CD4-positive, alpha-beta T cell treated with Interleukin-4 for 1 hour (primary cell): ENCODE measurements at regions not wholly inside any gene's neighbourhood (a gene's known extent, or its start where the extent isn't known, plus 50 kb on each side); places are given as distances from the start of the nearest gene placed in this dataset.

Source experiments
- DNase-seq, 2 donors: peaks; one replicate each; pipeline ENCODE4 v3.0.0-alpha.2; 2020 to 2022

DNA sequence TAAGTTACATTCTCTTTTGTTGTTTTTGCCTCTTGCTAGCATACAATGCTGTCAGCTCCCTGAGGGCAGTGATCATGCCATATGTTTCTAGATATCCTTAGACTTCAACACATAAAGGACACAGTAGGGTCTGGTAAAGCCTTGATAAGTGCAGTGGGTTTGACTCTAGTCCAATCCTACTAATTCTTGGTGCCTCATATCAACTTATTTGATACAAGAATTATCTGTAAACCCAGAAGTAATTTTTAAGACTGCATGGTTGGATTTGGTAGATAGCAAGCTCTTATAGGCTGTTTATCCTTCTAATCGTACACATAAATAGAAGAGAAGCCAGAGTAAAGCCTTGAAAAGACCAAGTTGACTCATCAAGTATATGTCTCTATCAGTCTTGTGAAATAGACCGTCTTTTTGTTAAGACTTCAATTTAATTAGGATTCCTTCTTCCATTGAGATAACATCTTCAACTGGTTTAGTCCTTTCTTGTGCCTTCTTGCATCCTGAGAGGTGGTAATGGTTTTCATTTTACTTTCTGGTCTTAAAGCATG, 265.6 kb upstream of the CDIN1 start:
- DNase-seq, result no peak

DNA sequence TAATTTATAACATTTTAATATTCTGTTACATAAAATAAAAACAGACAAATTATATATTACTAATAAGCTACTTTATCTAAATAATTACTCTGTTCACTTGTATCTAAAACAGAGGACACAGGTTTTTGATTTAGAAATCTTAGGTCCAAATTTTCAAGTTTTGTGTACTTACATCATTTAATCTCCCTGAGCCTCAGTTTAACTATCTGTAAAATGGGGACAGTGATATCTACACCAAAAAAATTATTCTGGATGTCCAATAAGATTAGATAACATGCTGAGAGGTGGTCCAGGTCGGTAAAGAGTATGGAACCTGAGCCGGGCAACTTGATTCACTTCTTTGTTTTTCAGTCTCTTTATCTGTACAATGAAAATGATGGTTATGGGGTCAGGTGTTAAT, 263.8 kb upstream of the CDIN1 start:
- no peak for DNase-seq

DNA sequence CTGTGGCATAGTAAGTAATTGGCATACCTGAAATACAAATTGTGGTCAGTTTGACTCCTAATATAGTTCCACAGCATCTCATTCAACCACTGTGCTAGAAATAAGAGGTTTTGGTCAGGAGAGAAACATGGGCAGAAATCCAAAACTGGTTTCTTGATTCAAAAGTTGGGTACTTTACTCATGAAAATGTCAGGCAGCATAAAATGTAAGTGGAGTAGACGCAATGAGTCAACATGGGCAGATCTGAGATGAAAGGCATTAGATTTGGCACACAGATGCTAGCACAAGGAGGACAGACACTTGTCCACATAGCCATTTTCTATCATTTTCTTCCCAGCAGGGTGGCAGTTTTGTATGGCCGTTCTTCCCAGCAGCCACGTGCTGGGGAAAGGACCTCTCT, 255.8 kb upstream of the CDIN1 start:
- no peak for DNase-seq

DNA sequence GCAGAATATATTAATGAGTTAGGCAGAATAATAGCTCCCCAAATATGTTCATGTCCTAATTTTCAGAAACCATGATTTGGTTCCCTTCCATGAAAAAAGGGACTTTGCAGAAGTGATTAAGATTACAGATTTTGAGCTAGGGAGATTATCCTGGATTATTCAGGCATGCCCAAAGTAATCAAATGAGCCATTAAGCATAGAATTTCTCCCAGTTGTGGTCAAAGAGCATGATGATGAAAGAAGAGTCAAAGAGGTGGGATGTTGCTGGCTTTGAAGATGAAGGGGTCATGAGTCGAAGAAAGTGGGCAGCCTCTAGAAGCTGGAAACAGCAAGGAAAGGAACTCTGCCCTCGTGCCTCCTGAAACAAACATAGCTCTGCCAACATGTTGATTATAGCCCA, 254.2 kb upstream of the CDIN1 start:
- DNase-seq, result no peak

DNA sequence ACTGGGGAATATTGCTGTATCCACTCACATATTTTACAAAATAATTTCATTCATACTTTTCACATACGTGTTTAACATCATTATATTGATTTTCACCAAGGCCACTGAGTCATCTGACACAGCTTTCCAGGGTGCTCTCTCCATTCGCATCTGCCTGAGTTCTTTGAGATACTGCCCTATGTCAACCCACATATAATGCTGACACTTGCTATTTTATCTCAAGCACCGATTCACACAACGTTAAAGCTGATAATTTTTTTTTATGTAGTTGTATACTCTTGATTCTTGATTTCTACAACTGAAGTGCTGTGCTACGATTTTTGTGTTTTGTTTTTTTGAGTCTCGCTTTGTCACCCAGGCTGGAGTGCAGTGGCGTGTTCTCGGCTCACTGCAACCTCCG, 249.8 kb upstream of the CDIN1 start:
- no peak for DNase-seq

DNA sequence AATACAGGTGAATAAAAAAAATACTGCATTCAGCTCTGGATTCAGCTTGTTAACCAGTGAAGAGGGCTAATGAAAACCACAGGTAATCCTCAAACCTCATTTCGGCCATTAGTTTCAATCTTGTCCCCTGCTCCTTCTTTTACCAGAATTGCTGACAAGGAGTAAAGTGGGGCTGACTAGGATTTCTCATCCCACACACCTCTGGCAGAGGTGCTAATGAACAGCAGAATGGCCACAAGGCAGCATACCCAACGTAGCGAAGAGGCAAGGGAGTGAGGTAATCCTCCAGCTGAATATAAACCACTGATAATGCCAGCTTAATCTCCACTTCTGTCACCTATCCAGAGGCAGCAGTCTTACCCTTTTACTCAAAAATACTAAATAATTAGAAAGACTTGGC, 248.8 kb upstream of the CDIN1 start:
- DNase-seq, result no peak

DNA sequence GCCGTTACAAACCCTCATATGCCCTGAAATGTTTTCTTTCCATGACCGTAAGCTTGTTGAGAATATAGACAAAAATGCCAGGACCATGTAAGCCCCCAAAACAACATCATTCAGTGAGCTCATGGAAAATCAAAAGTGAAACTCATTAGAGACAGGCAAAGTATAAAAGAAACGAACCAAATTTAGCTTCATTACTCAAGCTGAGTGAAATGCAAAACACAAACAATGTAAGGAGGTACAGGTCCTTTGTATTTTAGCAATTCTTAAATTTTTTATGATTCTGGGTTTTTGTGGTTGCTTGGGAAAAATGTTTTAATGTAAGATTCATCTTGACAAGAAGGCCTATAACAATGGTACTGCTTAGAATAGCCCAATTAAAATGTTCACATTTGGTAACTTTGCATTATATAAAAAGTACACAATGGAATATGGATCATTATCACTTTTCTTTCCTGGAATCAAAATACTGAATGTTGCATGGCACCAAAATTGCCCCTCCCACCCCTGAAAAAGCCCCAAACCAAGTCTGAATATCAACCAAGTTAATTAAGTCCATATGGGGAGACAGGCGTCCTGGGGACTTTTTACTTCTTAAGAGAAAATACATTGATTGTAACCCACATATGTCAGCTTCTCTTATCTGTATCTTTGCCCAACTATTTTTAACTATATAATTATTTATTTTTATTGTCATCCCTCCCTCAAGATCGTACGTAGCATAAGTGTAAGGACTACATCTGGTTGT, 247.7 kb upstream of the CDIN1 start:
- DNase-seq, result no peak

DNA sequence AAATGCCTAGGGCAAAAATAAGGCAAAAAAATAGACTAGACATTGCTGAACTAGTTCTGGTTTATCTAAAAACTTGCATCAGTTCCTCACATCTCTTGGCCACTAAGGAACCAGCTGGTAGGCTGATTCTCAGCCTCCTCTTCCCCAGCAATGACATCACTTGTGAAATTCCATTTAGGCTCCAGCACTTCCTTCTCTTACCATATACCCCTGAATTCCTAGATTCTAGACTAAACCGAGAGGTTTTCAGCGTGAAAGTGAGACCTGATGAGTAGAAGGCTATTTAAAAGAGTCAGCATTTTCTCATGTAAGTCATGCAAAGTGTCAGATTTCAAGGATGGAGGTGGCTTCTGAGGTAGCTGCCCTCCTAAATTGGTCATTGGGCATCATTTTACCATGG, 247.1 kb upstream of the CDIN1 start:
- no peak for DNase-seq

DNA sequence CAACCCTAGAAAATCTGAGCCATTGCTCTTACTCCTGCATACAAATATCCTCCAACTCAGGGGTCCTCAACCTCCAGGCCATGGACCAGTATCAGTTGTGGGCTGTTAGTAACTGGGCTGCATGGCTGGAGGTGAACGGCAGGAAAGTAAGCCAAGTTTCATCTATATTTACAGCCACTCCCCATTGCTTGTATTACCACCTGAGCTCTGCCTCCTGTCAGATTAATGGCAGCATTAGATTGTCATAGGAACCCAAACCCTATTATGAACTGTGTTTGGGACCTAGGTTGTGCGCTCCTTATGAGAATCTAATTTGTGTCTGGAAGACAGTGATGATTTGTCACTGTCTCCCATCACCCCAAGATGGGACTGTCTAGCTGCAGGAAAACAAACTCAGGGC, 246.5 kb upstream of the CDIN1 start:
- DNase-seq, result no peak

DNA sequence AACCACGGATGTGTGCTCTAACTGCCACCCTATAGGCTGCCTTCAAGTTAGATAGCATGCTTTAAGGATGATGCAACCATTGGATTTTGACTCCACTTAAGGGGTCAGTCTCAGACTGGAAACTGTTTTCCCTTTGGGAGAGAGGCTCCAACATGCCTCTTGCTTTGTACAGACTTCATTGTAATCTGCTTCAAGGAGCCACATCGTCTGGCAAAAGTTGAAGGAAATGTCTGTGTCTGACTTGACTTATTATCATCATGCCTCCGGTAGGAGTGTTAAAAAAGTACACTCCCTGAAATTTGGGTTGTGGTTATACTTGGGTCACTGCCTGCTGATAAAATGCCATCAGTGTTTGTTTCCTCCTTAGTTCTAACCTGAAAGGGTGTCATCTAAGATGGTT, 245.4 kb upstream of the CDIN1 start:
- DNase-seq, result no peak

DNA sequence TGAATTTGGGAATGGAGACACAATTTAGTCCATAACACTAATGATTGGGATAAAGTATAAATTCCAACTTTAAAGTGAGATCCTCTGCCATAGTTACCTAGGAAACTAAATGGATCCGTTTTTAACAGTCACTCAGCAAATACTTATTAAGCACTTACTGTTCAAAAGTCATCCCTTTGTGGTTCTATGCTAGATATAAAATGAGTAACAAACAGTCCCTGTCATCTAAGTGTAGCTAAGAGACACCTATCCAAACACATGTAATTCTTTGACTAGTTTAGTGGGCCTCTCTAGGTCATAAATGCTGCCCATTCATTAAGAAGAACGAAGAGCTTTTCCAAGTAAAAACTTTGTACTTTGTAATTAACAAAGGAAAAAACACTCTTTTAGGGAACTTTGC, 244.2 kb upstream of the CDIN1 start:
- no peak for DNase-seq

DNA sequence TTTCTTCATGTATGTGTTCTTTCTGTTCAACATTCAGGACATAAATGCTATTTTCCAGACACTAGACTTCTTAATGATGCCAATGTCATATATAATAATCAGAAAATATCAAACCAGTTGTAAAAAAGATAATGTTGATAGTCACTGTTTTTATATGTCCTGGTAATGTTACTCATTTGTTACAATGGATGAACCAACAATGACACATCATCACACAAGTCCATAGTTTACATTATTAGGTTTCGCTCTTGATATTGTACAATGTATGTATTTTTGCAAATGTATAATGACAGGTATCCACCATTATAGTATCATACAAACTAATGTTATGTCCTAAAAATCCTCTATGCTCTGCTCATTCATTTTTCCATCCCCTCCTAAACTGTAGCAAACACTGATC, 243.8 kb upstream of the CDIN1 start:
- DNase-seq, result no peak

DNA sequence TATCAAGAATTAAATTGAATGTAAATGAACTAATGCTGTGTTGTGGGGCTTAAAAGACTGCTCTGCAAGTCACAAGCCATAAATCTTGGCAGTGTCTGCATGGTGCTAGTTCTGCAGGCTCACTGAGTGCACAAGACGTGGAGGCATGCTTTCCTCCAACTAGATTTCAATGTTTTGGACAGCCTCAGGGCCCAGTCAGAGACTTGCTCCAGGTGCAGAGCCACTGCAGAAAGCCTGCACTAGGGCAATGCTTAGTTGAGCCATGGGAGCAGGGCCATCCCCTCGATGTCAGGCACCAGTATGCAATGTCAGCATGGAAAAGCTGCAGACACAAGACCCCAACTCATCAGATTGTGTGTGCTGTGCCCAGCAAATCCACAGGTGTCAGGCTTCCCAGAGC, 234.5 kb upstream of the CDIN1 start:
- no peak for DNase-seq

DNA sequence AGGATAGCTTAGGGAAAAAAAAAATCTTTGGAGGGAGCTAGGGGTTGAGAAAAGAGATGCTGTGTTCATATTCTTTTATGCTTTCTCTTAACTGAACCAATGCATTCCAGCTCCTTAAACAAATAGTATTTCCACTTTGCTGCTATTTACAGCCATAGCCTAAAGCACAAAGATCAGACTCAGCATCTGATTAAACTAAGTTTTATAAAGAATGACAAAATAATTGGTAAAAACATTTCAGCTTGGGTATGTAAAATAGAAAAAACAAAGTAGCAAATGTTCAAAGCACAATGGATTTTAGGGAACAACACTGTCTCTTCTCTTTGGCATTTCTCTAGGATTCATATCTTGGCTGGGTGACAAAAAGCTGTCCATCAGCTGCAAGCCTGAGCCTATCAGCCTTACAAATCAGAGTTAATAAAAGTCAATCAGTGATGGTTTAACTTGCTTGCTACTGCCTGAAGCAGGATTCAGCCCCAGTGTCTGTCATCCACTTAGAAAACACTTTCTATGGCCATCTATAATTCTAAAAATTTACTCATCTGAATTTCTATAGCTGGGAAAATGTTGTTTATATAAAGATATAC, 232.1 kb upstream of the CDIN1 start:
- DNase-seq, result no peak

DNA sequence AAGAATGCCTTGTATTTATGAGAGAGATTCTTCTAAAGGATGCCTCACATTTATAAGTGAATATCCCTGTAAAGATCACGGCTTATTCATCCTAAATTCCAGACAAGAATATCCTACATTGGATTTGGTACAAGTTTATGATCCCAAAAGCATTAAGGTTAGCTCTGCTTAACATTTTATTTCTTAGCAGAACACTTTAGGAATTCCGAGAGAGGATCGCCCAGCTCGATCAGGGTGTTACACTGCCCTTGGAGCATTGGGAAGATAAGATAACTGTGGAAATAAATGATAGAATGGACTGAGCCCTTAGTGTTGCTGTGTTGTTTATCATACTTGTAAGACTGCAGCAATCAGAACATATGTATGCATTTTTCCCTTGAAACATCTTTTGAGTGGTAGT, 223.0 kb upstream of the CDIN1 start:
- no peak for DNase-seq

DNA sequence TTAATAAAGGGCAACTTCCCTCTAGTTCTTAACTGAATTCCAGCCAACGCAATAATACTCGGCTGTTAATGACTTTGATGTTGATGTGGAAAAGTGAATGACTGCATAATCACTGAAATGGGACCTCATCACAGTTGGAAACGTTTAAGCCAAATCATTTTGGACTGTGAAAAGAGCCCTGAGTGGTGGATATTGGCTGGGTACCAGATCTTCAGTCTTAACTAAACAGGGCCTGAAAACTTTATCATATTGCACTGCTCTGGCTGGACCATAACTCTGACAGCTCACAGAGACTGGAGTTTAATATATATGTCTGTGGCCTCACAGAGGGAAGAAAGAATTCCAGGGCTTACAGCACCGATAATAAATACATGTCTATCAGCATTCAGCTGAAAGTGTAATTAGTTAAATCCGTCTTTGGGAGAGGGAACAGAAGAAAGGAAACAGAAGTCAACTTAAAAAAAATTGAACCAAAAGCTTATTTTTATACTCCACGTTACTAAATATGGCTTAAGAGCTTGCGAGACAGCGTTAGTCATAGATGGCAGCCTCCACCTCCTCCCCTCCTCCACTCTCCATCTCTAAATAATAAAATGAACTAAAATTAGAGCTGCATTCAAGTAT, 222.3 kb upstream of the CDIN1 start:
- no peak for DNase-seq

DNA sequence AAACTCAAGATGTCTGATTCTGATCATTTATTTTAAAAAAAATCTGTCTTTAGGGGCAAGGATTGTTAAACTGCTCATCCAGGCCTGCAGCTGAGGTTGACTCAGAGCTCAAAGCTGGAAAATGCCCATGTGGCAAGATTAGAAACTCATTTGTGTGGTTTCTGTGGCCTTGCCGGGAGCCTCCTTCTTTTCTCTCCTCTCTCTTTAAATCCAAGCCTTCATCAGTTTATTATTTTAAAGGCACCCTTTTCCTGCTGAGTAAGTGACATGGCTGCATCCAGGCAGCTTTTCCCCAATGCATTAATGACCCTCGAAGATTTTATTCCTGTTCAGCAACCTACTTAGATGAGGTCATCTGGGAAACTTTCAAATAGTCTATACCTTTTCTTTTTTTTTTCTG, 221.3 kb upstream of the CDIN1 start:
- no peak for DNase-seq

DNA sequence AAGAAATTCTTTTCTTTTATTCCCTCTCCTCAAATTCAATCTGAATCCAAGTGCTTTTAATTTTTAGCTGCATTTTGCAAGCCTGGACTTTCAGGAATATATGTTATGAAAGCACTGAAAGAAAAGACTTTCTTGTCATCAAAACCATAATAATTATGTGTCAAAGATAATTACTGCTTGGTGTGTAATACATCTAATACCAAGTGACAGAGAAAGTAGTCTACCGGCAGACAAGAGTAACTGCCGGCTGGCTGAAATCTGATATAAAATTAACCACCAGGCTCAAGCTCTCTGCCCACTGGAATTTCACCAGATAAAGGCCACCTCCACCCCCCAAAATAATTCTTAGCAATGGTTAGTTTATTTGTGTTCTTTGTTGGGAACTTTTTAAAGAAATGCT, 220.9 kb upstream of the CDIN1 start:
- DNase-seq, result no peak

DNA sequence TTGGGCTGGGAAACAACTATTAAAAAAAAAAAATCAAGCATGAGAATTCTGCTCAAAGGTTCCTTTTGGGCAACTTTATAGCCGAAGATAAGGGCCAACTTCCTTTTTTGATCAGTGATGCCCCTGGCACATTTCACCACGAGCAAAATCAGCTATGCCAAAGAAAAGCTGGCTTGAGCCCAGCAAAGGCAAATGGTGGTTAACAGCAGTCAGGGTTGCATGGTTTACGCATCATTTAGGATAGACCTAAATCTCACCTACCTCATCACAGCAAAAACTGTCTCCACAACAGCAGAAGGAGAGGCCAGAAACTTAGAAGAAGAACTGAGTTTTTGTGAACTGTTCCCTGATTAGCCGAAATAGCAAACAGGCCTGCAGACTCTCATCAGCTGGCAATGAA, 220.1 kb upstream of the CDIN1 start:
- DNase-seq, result no peak

DNA sequence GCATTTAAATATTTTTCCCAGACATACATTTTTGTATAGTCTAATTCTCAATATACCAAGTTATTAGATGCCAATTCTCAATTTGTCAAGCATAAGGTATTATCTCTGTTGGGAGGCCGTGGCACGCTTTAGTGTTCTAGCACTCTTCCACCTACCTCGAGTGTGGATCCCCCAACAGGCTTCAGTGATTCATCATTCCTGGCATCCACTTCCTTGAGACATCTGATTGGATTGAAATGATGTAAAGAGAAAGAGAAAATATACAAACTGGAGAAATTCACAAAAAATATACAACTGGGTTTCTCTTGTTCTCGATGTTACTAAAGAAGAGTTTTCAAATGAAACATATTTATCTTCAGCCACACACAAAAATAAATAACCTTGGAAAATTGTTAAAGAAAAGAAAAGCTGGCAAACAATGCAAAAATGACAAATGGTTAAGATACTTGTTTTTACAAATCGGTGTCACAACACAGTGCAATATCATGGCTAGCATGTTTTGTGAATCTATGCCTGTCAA, 218.0 kb upstream of the CDIN1 start:
- no peak for DNase-seq

DNA sequence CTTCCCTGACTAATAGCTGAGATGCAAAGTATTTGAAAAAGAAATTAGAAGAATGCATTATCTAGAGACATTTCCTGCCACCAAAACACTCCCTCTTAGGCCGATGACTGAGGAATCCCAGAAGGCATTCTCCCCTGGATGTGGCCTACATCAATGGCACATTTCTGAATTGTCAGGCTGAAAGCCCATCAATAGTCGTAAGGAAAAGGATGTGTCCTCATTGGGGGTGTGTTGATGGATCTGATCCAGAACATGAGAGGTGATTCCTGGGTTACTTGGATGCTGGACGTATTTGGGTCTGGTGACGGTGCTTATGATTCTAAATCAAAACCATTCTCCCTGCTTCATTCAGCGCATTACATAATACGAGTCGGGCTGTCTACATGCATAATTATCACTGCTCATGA, 216.9 kb upstream of the CDIN1 start:
- no peak for DNase-seq

DNA sequence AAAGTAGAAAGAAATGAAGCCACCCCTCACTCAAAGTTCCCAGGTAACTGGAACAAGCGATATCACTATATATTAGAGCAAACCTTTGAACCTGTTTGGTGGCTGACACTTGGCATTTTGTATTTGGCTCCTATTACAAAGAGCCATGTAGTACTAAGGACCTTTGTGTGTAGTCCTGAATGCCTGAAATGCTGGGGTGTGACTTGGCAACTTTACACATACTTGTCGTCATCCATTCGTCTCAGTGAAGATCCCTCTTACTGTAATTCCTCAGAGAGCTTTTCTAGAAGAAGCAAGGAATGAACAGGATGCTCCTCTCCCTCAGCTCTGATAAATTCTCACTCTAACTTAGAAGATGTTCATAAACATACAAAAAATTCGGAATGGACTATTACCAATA, 216.1 kb upstream of the CDIN1 start:
- DNase-seq, result no peak

DNA sequence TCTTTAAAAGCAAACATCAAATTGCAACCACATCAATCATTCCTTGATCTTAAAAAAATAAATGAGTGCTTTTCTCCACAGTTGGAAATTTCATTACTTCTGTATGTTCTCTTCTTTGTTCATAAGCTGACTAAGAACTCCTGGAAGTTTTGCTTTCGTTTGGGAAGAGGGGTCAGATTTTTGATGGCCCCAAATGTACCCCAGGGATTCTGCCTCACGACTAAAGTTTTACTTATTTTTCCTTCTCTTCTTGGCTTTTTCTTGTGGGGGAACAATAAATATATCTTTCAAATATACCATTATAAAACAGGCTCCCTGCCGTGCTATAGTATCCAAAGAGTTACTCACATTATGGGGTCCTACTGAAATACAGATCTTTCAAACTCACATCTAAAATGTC, 215.0 kb upstream of the CDIN1 start:
- DNase-seq, result no peak

DNA sequence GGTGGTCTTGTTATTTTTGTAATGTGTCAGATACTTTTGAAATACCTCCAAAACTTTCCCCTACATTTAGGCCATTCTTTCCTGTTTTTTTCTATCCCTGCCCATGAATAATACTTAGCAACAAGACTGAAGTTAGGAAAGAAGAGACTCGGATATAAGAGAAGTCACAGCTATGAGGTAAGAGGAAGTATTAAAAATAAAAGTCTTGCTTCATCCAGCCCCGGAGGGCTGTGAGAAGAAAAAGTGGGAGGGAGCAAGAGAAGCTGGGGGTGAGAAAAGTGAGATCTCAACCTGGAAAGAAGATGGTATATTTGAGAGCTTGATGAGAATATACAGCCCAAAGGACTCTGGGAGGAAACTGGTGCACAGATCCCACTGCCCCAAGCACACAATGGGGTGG, 213.5 kb upstream of the CDIN1 start:
- no peak for DNase-seq
